Ovary (tissue), 7 donors: ENCODE measurements at regions not wholly inside any gene's neighbourhood (a gene's known extent, or its start where the extent isn't known, plus 50 kb on each side); places are given as distances from the start of the nearest gene placed in this dataset.

Source experiments
- DNase-seq, 5 donors: peaks; one replicate each; pipeline ENCODE4 v3.0.0-alpha.2; 2019 to 2020
- H3K27ac ChIP-seq, 2 donors: fragments of 200-600 bp; one replicate each; pipeline versions ENCODE4 v1.5.1 to v1.8.0; 2019 to 2022
- H3K27me3 ChIP-seq: fragments of 200-600 bp; one replicate; pipeline ENCODE4 v1.8.0; 2022
- H3K36me3 ChIP-seq: fragments of 200-600 bp; sonication (generic); one replicate; pipeline ENCODE4 v1.5.1; 2019
- H3K4me1 ChIP-seq: one replicate; pipeline ENCODE4 v1.8.1; 2013; ENCODE audit warnings: mild to moderate bottlenecking, moderate library complexity; ENCODE audit not compliant: insufficient read depth
- H3K4me3 ChIP-seq: fragments of 200-600 bp; sonication (generic); one replicate; pipeline ENCODE4 v1.5.1; 2017
- H3K9me3 ChIP-seq, 2 donors: fragments of 200-600 bp in 1 of 2; sonication (generic) in 1 of 2; one replicate each; pipeline versions ENCODE4 v1.5.1 to v1.8.1; 2013 to 2019; ENCODE audit warnings: mild to moderate bottlenecking in 1 of 2, moderate library complexity in 1 of 2
- CTCF ChIP-seq, 3 donors: fragments of 450-650 bp in 2 of 3; fragments of 200-600 bp in 1 of 3; IDR thresholded peaks; one replicate each; pipeline versions ENCODE4 v1.5.1 to v1.8.0; 2016 to 2022; ENCODE audit warnings: antibody characterized with exemption in 3 of 3, mild to moderate bottlenecking in 1 of 3
- EP300 ChIP-seq: sonication (generic); formaldehyde crosslinking; IDR thresholded peaks from one replicate; pipeline ENCODE4 v1.6.1; 2017; ENCODE audit warnings: antibody characterized with exemption
- POLR2A ChIP-seq: fragments of 450-650 bp; IDR thresholded peaks from one replicate; pipeline ENCODE4 v1.6.1; 2017; ENCODE audit warnings: antibody characterized with exemption, mild to moderate bottlenecking, moderate library complexity
- WGBS, 3 donors: extraction: QIAGEN DNeasy Blood & Tissue Kit in 1 of 3; methylation state at CpG; one replicate each; pipeline versions ENCODE4 v1.1.5 to v1.1.7; 2013 to 2017; 5-methylcytosine and 5-hydroxymethylcytosine counted together
- intact Hi-C, 4 donors: fragments of 100-400 bp; cut with DNase I; formaldehyde crosslinking; loops; one replicate each; pipeline versions ENCODE4 v1.11.0 to v1.15.1; 2022 to 2023
- donor health status: DM: no; HTN: no; CAD: no; lungs with moderate emphysema.
- donor health status: DM: no; HTN: no; CAD: no.
- donor health status: Bipolar disorder and iron deficiency.
- donor health status: DM: no; HTN: no; CAD: no.
- donor health status: DM: yes; HTN: yes; CAD: no.

- Histone ChIP-seq H3K4me3 (no peak overlapping the region), H3K27me3 (no peaks in the 10 kb centered on the region), H3K4me1 (no peaks in the 10 kb centered on the region), H3K36me3 (no peaks in the 10 kb centered on the region), H3K27ac (no peak overlapping the region), H3K9me3 (no peaks in the 10 kb centered on the region)
- intact Hi-C loops = no loop called here
- WGBS, 3 donors = 55 to 59% (median 57%) methylated on average over 4 of the region's 4 CpGs
- DNase-seq = no peak
- TF ChIP-seq CTCF (IDR thresholded peaks at IDR 0.05) (no peak), POLR2A (no peak), EP300 (no peak)
These were observed 98.0 kb downstream of the ARL4A start for GRCh38 chr7:12785473-12785872.

GRCh38 chr7:12786494-12786893, 99.1 kb downstream of the ARL4A start:
- no peak for DNase-seq
- TF ChIP-seq CTCF (IDR thresholded peaks at IDR 0.05) = no peak
- no peak for TF ChIP-seq EP300
- TF ChIP-seq POLR2A = no peak
- no peak overlapping the region for H3K4me3 ChIP-seq
- intact Hi-C loops = no loop called here
- no peaks in the 10 kb centered on the region for H3K4me1 ChIP-seq
- WGBS, 3 donors = 89 to 93% (median 91%) methylated on average over 4 of the region's 4 CpGs
- H3K36me3 ChIP-seq = no peaks in the 10 kb centered on the region
- H3K27ac ChIP-seq = no peak overlapping the region
- H3K27me3 ChIP-seq = no peaks in the 10 kb centered on the region
- H3K9me3 ChIP-seq = no peaks in the 10 kb centered on the region

- TF ChIP-seq CTCF (IDR thresholded peaks at IDR 0.05) (no peak), EP300 (no peak), POLR2A (no peak)
- Histone ChIP-seq H3K27ac (no peak overlapping the region), H3K27me3 (no peaks in the 10 kb centered on the region), H3K36me3 (no peaks in the 10 kb centered on the region), H3K4me3 (no peak overlapping the region), H3K4me1 (no peaks in the 10 kb centered on the region), H3K9me3 (no peaks in the 10 kb centered on the region)
- 82 to 88% (median 86%) methylated on average over 2 of the region's 2 CpGs for WGBS, 3 donors
- DNase-seq = no peak
- intact Hi-C loops = no loop called here
These were observed 100.7 kb downstream of the ARL4A start for GRCh38 chr7:12788171-12788570.

- DNase-seq = no peak
These were observed 101.2 kb downstream of the ARL4A start for GRCh38 chr7:12788591-12788990.

More at GRCh38 chr7:12788591-12788990, 101.2 kb downstream of the ARL4A start:
- WGBS, 3 donors = 63 to 73% (median 70%) methylated on average over 4 of the region's 4 CpGs
- Histone ChIP-seq H3K27ac (no peak overlapping the region), H3K4me3 (no peak overlapping the region), H3K36me3 (no peaks in the 10 kb centered on the region), H3K27me3 (no peaks in the 10 kb centered on the region), H3K9me3 (no peaks in the 10 kb centered on the region), H3K4me1 (no peaks in the 10 kb centered on the region)
- intact Hi-C loops = no loop called here
- TF ChIP-seq POLR2A (no peak), EP300 (no peak), CTCF (IDR thresholded peaks at IDR 0.05) (no peak)
